Activated gamma-delta T cell treated with Interleukin-2 at 50 U/mL for 16 hours (primary cell): ENCODE measurements at regions not wholly inside any gene's neighbourhood (a gene's known extent, or its start where the extent isn't known, plus 50 kb on each side); places are given as distances from the start of the nearest gene placed in this dataset.
"Not testable (repeated sequence)": the region's sequence is repeated elsewhere in the genome, so short reads cannot be mapped to it uniquely, and the experiment has no call there.

Experiments
- DNase-seq: peaks from one replicate; pipeline ENCODE4 v3.0.0-alpha.2; 2020

DNA sequence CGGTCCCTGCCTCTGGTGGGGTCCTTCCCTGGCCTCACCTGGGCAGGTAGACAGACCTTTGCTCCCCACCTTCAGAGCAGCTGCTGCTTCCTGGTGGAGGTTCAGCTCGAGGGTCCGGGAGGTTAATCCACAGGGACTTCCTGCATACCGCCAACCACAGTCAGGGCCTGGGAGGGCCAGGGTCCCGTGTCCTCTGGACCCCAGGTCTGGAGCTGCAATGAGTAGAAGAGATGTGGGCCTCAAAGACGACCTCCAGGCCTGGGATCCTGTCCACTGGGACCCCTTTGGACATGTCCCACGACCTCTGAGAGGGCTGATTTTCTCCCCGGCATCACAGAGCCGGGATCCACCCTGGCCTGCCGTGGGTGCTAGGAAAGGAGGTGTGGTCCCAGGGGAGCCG, 223.3 kb upstream of the TCERG1L start:
- no peak for DNase-seq

DNA sequence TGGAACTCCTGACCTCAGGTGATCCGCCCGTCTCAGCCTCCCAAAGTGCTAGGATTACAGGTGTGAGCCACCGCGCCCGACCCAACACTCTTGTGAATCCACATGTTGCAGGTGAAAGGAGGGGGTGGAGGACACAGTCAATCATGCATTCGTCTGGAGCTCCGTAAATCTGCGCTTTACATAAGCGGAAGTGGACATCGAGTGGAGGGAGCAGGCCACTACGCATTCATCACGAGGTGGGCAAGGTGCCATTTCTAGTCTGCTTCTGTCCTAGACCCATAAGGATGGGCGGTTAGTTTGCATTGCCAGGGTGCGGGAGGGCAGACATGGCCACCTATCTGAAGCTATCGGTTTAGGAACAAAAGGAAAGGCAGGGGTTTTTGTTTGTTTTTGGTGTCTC, 225.2 kb upstream of the TCERG1L start:
- no peak for DNase-seq

DNA sequence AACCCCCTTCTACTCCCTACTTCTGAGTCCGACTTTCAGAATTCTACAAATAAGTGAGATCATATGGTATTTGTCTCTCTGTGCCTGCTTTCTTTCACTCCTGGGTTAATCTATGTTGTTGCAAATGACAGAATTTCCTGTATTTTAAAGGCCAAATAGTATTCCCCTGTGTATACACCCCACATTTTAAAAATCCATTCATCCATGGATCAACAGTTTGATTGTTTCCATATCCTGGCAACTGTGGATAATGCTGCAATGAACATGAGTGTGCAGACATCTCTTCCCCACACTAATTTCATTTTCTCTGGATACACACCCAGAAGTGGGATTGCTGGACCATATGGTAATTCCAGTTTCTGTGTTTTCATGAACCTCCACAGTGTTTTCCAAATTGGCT, 225.8 kb upstream of the TCERG1L start:
- no peak for DNase-seq

DNA sequence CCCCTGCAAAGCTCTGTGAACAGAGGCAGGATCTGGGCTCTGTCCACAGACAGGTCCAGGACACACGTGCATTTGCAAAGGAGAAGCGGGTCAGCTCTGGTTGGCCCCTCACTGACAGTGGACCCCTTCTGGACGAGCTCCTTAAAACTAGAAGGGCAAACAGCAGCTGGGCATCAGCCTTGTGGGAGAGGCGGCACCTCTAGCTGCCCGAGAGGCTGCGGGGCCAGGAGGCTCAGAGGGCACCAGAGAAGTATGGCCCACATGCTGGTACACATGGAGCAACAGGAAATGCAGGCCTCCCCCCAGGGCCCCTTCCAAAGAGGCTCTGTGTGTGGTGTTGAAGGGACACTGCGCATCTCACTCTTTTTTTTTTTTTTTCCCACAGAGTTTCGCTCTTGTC, 233.0 kb upstream of the TCERG1L start:
- DNase-seq = no peak

DNA sequence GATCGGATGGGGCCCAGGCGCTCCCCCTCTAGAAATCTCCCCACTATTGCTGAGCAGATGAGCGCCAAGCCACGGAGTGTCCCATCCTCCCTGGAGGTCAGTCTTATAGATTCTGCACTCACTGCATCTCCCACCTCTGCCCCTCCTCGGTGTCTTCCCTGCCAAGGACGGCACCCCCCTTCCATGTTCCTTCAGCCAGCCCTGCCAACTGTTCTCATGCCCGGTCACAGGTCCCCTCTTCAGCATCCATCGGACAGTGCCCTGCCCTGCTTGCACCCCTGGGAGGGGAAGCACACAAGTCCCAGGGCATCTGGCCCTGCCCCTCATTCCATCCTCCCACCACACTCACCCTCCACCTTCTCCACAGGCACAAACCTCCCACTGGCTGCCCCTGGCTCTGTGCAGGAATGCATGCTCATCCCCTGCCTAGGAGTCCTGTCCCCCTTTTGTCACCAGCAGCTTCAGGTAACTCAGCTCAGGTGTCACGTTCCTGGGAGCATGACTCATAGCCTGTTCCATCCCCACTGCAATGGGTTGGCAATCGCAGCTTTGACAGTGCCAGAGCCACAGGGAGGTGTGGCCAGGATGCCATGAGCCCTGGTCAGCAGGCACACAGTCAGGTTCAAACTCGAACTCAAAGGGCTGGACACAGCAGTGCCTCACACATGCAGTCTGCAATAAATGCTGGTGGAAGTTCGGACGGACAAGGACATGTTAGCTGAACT, 234.7 kb upstream of the TCERG1L start:
- DNase-seq = no peak

DNA sequence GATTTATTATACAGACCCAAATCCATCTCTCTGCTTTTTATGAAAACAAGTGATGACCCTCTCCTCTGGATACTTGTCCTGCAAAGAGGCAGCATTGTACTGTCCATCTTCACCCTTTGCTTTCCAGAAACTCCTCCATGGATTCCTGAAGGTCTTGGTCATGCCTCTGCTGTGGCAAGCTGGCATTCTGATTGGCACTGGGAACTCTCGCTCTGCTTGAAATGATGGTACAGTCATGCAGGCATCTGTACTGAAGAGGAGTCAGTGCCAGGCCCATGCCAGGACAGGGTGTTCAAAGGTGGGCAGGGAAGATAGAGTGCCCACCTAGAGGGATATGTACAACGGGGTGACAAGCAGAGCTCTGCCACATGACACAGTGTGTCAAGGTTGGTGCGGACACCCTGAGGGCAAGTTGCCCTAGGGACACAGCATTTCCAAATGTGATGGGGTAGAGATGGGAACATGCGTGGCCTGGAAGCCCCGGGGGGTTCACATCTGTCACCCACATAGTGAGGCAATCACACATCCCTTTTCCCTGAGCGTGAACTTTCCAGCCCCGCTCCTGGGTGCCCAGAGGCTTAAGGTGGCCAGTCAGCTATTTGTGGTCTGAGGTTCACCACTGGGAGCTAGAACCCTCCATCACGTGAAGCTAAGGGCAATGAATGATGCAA, 235.7 kb upstream of the TCERG1L start:
- no peak for DNase-seq

DNA sequence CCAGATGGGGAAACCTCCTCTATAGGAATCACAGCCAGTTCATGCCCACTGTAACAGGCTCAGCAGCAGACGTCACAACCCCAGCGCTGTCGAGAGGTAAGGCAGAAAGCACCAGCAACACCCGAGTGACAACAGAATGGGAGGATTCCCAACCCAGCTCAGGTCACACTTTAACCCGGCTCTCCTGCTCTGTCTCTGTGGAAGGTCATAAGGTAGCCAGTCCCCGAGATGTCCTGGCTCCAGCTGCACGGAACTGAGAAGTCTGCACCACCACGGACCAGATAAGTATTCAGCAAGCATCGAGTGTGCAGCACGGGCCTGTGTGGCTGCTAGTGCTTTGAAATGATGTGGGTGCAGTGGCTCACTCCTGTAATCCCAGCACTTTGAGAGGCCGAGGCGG, 236.7 kb upstream of the TCERG1L start:
- DNase-seq = no peak

DNA sequence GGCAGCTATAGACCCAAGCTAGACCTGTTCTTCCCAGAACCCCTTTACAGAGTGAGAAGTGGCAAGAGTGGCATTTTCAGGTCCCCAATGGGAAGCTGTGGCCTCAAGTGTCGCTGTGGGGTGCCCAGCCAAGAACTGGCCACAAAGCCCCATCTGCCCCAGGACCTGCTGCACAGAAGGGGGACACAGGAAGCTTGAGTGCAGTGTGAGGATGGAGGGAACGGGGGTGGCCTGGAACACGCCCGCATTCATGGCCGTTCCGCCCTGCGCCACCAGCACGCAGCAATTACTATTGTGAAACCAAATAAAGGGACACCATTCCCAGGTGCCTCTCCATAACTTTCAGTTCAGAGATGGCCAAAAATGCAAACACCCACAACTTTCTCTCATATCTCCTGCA, 237.6 kb upstream of the TCERG1L start:
- no peak for DNase-seq

DNA sequence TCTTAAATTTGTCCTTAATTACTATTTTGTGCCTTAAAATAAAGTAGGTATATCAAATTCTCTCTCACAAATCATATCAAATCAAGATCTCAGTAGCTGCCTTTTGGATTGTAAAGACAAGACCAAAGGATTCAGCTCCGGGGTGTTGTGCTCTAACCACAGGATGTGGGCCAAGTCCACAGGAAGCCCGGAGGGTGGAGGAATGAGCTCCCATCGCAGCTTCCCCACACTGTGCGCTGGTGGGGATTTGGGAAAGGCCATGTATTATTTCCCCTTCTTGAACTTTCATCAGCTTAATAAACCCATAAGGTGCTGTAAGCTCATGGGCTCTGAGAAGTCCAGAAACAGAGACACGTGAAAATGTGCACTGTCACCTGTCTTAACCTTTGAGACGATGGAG, 241.6 kb upstream of the TCERG1L start:
- DNase-seq = no peak

DNA sequence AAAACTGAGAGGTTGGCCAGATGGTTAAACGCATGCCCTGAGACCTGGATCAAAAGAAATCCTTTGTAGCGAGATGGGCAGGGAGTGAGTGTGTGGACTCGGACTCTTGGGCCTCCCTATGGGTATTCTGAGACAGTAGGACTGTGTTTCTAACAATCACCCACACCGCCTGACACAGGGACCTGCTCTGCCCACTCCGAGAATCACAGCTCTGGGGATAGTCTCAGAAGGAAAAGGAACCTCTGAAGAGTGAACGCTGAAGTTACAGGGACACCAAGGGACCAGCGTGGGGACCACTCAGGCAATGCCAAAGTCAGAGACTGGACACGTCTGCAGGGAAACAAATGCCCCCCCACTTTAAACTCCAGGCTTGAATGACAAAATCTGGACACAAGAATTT, 242.1 kb upstream of the TCERG1L start:
- DNase-seq = no peak

DNA sequence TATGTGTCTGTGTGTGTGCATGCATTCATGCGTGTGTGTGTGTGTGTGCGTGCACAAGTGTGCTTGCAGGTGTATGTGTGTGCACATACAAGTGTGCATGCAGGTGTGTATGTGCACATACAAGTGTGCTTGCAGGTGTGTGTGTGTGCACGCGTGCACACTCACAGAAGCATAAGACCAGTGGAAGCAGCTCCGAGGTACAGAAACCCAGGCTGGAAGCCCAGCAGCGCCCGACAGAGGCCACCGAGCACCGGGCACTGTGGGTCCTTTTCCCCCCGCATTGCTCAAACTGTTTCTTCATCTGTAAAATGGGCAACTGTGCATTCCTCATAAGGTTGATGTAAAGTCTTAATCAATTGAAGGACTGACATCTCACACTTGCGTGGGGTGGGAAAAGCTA, 243.3 kb upstream of the TCERG1L start:
- DNase-seq = no peak

DNA sequence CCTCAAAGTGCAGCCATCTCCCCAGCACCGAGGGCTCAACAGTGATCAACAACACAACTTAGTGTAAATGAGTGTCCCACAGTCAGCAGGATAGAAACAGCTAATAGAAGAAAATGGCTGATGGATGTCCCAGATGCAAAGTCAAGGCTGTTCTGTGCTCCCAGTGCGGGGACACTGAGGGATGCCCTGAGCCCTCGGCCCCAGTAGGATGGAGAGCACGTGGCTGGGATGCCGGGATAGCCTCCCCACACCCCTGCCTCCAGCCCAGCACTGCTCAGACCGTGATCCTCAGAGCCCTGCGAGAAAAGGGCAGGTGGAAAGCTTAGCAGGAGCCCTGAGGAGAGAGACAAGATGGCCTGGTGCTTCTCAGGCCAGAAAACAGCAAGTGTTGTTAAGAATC, 243.9 kb upstream of the TCERG1L start:
- no peak for DNase-seq

DNA sequence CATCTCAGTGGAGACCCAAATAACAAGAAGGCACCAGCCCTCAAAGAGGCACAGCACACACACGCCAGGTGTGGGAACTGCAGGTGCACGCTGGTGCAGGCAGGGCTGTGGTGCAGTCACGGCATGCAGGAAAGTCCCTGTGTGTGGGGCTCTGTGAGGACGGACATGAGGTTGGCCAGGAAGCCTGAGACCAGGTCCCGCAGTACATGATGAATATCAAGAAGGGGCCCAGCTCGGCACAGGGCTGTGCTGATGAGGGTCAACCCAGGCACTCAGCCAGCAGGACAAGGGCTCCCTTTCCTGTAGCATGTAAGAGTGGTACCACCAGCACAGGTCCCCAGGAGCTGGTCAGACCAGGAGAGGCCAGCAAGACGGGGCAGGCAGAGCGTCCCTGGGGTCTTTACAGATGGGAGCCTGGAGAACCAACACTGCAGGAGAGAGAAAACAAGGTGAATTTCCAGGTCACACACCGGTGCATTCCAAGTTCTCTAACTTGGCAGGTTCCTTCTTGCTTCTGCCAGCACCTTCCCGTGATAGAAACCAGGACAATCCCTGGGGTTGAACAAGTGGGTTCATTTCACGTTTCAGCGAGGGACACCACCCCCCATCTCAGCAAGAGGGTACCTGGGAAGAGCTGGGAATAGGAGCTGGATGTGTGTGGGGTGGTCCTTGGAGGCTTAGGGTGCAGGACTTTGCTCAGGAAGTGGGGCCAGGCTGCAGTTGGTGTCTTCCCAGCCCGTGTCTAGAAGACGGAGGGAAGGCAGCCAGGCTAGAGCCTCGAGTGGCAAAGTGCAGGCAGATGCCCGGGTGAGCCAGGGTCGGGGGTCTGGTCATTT, 244.8 kb upstream of the TCERG1L start:
- no peak for DNase-seq

DNA sequence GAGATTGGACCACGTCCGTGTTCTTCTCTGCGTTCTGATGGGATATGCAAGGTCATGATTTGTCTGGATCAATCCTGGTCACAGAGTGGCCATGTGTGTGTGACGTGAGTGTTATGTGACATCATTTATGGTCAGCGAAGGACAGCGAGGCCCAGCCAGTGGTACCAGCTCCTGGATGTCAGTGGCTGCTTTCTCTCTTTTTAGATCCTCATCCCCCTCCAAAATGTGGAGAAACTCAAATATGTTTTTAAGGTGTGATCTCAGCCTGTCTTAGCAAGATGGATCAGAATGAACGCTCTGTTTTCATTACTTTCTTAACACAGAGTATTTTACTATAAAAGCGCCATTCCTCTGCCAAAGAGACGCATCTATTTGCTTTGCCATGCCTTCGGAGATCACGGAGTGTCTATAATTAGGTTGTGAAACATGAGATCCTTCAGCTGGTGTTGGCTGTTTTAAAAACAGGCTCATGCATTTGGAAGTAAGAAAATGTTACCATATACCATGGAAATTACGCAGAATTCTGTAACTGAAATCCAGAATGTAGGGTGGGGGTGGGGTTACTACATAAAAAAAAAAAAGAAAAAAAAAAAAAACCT, 245.5 kb upstream of the TCERG1L start:
- no peak for DNase-seq

DNA sequence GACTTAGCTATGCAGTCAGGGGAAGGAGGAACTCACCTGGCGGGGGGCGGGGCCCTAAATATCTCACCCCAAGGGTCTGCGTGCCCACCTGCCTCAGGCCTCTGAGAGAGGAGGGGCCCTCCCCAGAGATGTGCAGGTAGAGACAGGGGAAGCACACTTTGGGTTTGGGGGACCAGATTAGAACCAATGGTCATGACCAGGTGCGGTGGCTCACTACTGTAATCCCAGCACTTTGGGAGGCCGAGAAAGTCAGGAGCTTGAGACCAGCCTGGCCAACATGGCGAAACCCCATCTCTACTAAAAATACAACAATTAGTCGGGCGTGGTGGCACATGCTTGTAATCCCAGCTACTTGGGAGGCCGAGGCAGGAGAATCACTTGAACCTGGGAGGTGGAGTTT, 246.4 kb upstream of the TCERG1L start:
- DNase-seq = not testable (repeated sequence)

DNA sequence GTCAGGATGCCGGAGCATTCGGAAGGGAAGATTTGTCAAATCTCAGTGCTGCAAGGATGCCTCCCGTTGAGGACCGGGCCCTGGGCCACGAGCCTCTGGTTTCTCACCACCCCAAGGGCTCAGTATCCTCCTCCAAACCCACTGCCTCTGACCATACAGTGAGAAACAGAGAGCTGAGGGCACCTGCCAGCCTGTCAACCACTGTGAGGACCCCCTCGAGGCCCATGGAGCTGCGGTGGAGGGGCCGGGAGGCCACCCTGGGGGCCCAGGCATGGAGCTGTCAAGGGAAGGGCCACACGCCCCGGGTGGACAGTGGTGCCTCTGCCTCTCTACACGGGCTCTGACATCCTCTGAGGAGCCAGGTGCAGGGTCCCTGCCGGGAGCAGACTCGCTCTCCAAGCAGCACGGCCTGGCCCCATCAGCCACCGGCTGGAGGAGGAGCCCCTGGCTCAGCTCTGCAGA, 248.0 kb upstream of the TCERG1L start:
- no peak for DNase-seq

DNA sequence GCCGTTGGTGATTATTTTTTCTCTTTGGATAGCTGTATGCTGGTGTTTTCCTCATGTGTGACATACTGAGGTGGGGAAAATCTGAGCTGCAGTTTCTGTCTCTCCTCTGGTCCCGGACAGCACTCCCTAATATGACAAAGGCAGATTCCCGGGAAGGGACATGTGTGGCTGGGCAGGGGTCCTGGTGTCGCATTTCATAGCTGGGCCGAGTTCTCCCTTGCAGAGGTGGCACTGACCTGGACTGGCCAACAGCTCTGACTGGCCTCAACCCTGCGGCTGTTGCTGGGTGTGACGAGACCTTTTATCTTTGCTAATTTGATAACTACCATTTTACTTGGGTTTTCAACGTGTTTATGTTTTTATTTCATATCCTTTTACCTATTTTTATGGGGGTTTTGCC, 248.6 kb upstream of the TCERG1L start:
- DNase-seq = no peak

DNA sequence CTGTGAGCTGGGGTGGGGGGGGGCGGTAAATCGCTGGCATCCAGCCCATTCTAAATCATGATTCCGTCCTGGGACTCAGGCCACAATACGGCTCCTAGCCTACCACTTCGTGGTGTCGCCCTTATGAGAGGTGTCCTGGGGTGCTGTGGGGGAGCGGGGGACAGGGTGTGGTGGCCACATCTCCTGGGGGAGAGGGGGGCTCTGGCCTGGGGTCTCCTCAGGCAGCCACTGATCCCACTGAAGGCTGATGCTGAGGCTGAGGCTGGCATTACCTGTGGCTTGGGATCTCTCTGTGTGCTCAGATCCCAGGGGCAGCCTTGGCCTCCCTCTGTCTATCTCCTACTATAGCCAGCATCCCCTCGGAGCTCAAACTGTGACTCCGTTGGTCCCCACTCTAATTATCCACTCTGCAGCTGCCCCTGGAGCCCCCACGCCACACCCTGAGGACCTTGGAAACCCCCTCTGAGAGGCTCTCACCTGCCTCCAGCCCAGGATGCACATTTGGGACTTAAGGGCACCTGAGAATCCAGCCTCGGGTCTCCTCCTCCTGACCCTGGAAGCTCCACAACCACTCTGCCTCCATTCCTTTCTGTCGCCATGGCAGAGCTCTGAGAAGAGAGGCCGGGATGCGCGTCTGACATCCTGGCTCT, 249.3 kb upstream of the TCERG1L start:
- no peak for DNase-seq

DNA sequence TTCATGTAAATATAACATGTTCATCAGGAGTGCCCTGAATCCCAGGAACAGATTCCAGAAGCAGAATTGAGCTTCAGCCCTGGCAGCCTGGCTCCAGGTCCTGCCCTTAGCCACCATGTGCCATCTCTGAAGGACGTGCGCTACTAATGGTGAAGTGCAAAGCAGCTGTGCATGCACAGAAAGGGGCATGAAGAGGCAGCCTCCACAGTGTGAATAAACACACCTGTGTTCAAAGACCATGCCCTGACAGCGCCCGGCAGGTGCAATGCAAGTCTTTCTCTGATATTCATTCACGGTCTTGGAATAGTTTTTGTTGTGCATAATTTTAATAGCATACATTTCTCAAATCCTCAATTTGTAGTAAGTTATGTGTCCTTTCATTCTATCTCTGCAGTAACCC, 250.4 kb upstream of the TCERG1L start:
- DNase-seq = no peak

DNA sequence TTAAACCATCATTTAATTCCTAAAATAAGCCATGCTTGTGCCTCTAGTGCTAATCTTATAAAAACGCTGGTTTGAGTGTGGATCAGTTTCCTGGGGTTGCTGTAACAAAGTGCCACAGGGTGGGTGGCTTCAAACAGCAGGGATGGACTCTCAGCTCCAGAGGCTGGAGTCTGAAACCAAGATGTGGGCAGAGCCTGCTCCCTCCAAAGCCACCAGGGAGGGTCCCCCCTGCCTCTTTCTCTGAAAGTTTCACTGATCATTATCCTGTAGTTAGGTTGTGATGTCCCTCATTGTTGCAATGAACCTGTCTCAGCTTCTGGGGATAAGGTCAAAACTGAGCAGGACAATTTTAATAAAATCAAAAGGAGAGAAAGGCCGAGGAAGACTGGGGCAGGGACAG, 251.9 kb upstream of the TCERG1L start:
- DNase-seq = no peak

DNA sequence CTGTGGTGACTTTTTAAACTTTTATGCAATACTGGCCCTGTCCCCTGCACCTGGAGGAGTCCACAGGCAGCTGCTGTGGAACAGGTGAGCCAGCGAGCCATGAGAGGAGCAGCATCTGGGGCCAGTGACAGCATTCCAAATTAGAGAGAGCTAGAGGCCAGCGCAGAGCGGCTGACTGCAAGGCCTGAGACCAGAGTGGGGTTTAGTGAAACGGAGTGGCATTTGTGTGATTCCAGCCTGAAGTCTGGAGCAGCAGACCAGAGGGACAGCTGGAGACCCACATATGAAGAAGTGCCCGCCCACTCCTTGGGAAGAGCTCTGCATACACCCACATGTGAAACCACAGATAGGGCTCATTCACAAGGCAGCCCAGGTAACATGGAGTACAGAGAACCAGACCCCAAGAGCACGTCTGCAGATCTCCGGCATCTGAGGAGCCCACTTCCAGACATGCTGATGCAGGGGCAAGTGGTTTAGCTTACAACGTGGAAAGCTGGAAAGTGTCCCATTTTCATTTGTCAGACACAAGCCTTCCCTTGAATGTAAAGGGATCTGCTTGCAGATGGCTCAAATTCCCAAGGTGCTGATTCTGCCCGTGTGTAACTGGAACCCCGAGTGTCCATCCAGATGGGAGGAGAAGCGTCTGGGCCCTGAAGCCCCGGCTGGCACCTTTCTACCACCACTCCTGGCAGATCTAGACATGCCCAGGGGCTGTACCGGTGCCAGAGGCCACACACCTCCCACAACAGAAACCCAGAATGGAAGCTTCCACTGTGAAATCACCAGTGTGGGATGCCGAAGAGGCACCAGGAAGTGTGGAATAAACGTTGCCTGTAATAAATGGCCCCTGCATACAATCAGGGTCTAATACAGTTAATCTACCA, 256.0 kb upstream of the TCERG1L start:
- DNase-seq = no peak

DNA sequence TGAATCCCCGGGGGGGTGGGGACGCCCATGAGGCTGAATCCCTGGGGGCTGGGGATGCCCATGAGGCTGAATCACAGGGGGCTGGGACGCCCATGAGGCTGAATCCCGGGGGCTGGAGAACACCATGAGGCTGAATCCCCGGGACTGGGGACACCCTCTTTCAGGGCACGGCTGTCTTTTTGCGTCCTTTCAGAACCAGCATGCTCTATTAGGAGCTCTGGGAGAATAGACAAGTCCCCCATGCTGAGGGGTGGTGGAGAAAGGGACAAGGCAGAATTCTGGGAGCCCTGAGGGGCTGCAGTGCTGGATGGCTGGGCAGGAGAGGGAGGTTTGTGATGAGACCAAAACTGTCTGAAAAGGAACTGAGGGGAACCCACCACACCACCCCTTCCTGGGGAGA, 257.3 kb upstream of the TCERG1L start:
- DNase-seq = no peak
